GM18873 (cell line): ENCODE measurements at regions not wholly inside any gene's neighbourhood (a gene's known extent, or its start where the extent isn't known, plus 50 kb on each side); places are given as distances from the start of the nearest gene placed in this dataset.

Experiments used
- ATAC-seq: cut with Tn5 transposase; IDR thresholded peaks from one replicate; pipeline ENCODE4 v1.9.1; 2021; ENCODE audit warnings: mild to moderate bottlenecking, moderate library complexity, moderate number of reproducible peaks; ENCODE audit not compliant: unreplicated experiment, low FRiP score

GRCh38 chr9:16221822-16222547 lies 648.5 kb downstream of the BNC2 start:
- no peak for ATAC-seq

DNA sequence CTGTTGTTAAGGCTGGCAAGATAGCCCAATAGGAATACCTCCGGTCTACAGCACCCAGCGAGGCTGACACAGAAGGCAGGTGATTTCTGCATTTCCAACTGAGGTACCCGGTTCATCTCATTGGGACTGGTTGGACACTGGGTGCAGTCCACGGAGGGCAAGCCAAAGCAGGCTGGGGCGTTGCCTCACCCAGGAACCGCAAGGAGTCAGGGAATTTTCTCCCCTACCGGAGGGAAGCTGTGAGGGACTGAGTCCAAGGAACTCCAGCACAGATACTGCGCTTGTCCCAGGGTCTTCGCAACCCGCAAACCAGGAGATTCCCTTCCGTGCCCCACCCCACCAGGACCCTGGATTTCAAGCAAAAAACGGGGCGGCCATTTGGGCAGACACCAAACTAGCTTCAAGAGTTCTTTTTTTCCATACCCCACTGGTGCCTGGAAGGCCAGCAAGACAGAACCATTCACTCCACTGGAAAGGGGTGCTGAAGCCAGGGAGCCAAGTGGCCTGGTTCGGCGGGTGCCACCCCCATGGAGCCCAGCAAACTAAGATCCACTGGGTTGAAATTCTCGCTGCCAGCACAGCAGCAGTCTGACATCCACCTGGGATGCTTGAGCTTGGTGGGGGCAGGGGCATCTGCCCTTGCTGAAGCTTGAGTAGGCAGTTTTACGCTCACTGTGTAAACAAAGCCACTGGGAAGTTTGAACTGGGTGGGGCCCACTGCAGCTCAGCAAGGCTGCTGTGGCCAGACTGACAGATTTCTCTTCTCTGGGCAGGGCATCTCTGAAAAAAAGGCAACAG lies 647.2 kb downstream of the BNC2 start:
- ATAC-seq = no peak

- ATAC-seq = no peak
Measured at GRCh38 chr9:16230731-16231130, 639.7 kb downstream of the BNC2 start.

DNA sequence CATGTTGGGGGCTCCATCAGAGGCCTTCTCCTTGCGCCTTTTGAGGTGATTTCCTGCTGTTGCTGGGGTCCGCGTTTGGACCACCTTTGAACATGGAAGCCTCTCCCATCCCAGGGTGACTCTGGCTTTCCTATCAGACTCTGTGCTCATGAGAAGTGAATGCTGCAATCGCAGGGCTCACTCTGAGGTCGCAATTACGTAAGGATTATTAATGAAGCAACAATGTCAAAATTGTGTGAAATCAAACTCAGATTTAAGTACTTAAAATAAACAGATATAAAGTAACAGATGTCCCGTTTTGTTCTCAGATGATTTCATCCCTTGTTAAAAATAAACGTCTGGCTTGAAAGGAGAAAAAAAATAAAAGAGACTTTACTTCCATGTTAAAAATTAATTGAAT lies 634.2 kb downstream of the BNC2 start:
- ATAC-seq = no peak

DNA sequence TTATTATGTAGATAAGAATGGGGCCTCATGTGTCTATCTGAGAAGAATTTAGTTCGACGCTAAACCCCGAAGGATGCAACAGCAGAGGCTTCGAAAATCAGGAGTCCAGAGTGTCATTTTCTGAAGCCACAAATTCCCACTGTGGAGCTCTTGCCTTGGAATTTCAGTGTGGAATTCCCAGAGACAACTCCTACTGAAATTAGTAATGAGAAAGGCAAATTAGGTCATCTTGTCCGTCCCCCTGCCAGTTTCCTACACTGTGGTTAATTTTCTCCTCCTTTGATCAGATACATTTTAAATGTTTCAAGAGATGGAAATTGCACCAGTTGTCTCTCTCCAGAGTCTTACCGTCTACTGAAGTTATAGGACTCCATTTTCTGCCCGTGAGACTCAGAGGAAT lies 633.6 kb downstream of the BNC2 start:
- ATAC-seq = no peak

GRCh38 chr9:16238623-16239138 lies 631.8 kb downstream of the BNC2 start:
- ATAC-seq = no peak

DNA sequence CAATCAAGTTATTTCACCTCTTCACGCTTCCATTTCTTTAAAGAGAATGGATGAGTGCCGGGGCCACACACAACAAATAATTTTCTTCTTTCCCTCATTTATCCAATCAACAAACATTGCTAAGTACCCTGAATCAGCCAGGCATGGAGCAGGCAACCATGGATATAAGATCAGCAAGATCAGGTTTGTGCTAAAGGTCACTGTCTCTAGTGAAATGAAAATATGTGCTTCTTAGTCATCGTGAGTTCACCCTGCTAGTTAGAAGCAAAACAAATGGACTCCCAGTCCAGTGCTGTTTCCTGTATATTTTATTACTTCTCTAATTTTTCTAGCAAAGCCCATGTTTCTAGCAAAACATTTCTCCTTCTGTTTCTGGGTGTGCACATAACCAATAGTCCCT lies 629.2 kb downstream of the BNC2 start:
- no peak for ATAC-seq

DNA sequence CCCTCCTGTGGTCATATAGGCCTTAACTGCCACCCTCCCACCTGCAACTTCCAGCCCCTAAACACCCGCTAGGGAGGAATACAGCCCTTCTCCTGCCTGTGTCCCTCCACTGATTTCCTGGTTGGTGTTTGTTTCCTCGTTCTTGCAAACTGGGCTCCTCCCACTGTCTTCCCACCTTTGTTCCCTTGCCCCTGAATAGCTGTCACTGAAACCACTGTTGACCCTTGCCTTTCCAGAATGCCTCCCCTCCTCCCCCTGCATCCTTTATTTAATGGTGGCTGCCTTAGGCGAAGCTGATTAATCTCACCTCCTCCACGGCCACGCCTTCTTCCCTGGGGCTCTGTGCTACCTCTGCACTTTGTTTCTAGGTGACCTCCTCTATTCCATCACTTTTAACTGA lies 626.7 kb downstream of the BNC2 start:
- no peak for ATAC-seq

GRCh38 chr9:16245756-16246440 lies 624.6 kb downstream of the BNC2 start:
- no peak for ATAC-seq

GRCh38 chr9:16246785-16247184 lies 623.7 kb downstream of the BNC2 start:
- ATAC-seq = no peak

DNA sequence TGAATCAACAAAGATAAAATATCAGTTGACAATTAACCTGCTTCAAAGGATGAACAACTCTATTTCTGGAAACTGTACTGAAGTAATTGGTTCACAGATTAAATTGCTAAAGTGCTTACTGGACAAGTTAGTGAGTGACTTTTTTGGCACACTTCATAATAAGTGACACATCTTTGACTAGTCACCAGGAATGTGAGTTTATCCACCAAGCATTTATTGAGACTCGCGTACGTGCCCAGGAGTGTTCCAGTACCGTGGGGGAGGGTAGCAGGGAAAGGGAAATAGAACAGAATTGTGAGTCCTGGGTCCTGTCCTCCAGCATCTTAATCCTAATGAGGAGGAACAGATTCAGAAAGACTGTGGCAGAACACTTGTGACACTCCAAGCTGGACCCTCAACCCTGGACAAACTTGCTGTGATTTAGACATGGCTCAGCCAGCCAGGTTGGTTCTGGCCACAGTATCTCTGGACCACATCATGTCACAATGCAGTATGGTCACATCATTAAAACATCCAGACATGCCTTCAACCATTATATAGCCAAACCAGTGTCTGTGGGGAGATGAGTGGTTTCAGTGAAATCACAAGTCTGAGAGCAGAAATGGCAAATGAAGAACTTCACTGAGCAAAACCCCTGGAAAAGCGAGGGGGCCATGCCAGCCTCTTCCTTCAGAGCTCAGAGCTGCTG lies 623.1 kb downstream of the BNC2 start:
- no peak for ATAC-seq

- no peak for ATAC-seq
Measured at GRCh38 chr9:16248822-16249221, 621.6 kb downstream of the BNC2 start.

GRCh38 chr9:16252616-16253015 lies 617.9 kb downstream of the BNC2 start:
- no peak for ATAC-seq

DNA sequence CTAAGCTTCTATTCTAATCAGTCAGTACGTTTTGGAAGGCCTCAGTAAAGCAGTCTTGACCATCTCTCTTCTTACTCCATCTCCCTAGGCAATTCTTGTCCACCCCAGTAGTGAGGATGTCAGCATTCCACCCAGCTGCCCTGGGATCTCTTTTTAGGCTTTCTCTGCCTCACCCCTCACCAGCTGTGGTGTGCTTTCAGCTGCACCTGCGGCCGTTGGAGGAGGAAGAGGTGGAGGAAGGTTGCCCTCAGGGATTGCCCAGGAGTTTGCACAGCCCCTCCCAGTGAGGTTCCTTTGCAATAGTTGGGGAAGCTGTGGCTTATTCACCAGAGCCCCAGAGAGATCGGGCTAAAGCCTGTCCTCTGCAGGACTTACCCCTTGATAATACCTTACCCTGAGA lies 615.8 kb downstream of the BNC2 start:
- no peak for ATAC-seq

DNA sequence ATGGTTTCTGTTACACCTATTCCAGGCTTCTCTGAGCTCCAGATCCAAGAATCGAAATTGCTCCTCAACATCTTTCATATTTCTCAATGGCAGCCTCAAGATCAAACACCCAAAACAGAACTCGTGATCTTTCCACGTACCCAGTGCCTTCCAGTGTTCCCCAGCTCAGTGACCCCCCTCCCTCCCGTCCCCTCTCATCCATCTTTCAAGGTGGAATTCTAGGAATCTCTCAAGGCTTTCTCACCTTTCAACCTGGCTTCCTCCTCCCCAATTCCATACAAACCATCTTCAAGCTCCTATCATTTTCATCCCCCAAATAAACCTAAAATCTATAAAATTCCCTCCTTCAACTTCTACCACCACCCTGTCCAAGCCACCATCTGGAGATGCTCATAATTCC lies 615.3 kb downstream of the BNC2 start:
- ATAC-seq = no peak

- no peak for ATAC-seq
Measured at GRCh38 chr9:16257604-16258003, 612.9 kb downstream of the BNC2 start.

DNA sequence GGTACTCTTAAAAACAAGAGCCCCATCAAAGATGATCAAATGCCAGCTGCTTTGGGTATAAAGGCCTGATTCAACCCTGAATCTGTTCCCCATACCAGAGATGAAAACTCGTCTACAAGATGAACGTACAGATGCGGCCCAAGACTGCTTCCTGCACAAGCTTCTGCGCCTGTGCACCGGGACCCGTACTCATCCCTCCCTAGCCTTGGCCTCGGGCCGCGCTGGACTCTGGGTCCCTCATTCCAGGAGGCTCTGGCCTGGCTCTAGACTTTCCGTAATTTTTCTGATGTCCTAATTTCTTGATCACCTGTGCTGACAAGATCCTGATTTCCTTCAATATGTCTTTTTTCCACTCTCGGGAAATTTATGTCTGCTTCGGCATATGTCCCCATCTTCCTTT lies 612.3 kb downstream of the BNC2 start:
- no peak for ATAC-seq

DNA sequence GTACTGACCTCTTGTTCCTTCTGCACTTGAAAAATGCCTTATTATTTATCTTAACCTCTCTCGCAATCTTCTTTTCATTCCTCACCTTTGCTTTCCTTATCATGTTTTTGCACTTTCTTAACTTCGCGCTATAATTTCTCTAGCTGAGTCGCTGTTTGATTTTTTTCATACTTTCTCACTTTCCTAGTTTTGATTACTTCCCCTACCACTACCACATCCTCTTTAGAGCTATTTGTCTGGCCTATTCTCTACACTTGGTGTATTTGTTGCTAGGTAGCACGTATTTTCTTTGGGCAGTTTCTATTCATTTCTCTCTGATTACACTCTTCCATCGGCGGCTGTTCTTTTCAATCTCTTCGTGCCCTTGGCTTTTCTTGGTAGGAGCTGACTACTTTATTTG lies 611.8 kb downstream of the BNC2 start:
- ATAC-seq = no peak

DNA sequence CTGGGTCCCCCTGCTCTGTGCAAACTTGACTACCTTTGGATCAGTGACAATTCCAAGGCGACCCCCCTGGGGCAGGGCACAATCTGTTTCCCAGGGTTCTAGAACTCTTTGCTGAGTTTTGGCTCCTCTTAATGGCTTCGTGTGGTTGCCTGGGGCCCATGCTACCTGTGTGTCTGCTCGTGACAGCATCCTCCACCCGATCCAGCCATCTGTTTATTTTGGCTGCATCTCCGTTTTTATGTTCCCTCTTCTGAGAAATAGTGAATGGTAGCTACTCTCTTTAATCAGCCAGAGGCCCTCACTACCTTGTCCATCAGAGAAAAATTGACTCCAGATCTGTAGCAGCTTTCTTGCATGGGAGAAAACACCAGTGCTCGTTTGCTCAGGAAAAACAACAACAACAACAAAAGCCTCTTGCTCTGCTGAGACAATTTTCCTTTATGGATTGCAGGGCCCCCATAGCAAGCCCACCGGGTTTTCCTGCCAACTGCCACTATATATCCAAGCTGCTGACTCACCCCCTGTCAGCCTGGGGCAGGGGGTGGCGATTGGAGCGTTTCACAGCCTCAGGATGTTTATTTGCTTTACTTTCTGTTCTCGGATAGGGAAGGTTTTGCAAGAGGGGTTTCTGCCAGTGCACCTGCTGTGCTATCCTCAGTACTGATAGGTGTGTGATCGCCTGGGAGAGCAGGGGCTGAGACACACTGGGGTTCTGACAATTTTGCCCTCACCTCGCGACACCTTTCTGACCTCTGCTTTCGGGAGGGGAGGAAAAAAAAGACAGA lies 607.8 kb downstream of the BNC2 start:
- ATAC-seq = no peak

GRCh38 chr9:16265688-16266087 lies 604.8 kb downstream of the BNC2 start:
- ATAC-seq = no peak
